Left ventricle myocardium inferior (tissue), 1 donor: ENCODE measurements at regions not wholly inside any gene's neighbourhood (a gene's known extent, or its start where the extent isn't known, plus 50 kb on each side); places are given as distances from the start of the nearest gene placed in this dataset.
"Not testable (repeated sequence)": the region's sequence is repeated elsewhere in the genome, so short reads cannot be mapped to it uniquely, and the experiment has no call there.

Experiments used
- DNase-seq: peaks from one replicate; pipeline ENCODE4 v3.0.0-alpha.2; 2020
- H3K27ac ChIP-seq: fragments of 200-600 bp; replicated peaks from 2 replicates; pipeline ENCODE4 v1.8.0; 2021
- H3K27me3 ChIP-seq: fragments of 200-600 bp; 2 replicates; pipeline ENCODE4 v1.8.0; 2021; ENCODE audit warnings: low read depth
- H3K36me3 ChIP-seq: fragments of 200-600 bp; 2 replicates; pipeline ENCODE4 v1.8.0; 2021
- H3K4me1 ChIP-seq: fragments of 200-600 bp; 2 replicates; pipeline ENCODE4 v1.8.0; 2021
- H3K4me3 ChIP-seq: fragments of 200-600 bp; 2 replicates; pipeline ENCODE4 v1.8.0; 2021; ENCODE audit warnings: mild to moderate bottlenecking, moderate library complexity
- H3K9me3 ChIP-seq: fragments of 200-600 bp; replicated peaks from 2 replicates; pipeline ENCODE4 v1.8.0; 2021
- intact Hi-C: fragments of 100-400 bp; cut with micrococcal nuclease; formaldehyde crosslinking; loops from one replicate; pipeline ENCODE4 v1.11.0; 2022
- TF ChIP-seq, protein P1 (sequence below): fragments of 200-600 bp; IDR thresholded peaks from 2 replicates; pipeline ENCODE4 v1.8.0; 2021; ENCODE audit warnings: antibody characterized with exemption, mild to moderate bottlenecking, borderline replicate concordance
- donor health status: DM: no; HTN: yes; CAD: no; lungs with severe emphysema.

DNA sequence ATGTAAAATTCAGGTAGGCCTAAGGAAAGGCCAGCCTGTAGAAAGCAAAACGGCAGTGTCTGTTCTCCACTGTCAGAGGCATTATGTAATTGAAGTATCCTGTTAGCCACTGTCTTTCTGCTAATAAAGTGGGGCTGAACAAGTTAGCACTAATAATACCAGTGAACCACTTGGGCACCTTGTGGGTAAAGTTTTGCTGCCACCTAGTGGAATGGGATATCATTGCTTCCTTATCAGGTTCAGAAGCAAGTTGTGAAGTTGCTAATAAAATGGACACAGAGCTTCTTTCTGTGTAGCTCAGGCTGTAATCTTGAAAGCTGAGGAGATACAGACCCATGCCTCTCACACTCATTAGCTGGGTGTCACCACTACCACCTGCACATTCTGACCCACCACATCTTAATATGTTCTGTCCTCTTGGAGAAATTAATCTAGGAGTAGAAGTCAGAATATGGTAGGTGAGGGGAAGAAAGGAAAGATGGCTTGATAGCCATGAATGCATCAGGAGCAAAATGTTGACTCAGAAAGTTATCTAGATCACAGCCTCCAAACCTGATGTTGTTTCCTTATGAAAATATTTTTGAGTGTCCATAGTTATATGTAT, 175.1 kb downstream of the SEPTIN7 start:
- Histone ChIP-seq H3K27me3 (peaks cover 4% of the 10 kb centered on the region), H3K9me3 (no peaks in the 10 kb centered on the region), H3K4me1 (no peaks in the 10 kb centered on the region), H3K4me3 (no peak overlapping the region), H3K27ac (no peak overlapping the region), H3K36me3 (no peaks in the 10 kb centered on the region)
- intact Hi-C loops, result no loop called here
- no peak for DNase-seq
- TF ChIP-seq, protein P1, sequence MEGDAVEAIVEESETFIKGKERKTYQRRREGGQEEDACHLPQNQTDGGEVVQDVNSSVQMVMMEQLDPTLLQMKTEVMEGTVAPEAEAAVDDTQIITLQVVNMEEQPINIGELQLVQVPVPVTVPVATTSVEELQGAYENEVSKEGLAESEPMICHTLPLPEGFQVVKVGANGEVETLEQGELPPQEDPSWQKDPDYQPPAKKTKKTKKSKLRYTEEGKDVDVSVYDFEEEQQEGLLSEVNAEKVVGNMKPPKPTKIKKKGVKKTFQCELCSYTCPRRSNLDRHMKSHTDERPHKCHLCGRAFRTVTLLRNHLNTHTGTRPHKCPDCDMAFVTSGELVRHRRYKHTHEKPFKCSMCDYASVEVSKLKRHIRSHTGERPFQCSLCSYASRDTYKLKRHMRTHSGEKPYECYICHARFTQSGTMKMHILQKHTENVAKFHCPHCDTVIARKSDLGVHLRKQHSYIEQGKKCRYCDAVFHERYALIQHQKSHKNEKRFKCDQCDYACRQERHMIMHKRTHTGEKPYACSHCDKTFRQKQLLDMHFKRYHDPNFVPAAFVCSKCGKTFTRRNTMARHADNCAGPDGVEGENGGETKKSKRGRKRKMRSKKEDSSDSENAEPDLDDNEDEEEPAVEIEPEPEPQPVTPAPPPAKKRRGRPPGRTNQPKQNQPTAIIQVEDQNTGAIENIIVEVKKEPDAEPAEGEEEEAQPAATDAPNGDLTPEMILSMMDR, result peak; percentile 92

DNA sequence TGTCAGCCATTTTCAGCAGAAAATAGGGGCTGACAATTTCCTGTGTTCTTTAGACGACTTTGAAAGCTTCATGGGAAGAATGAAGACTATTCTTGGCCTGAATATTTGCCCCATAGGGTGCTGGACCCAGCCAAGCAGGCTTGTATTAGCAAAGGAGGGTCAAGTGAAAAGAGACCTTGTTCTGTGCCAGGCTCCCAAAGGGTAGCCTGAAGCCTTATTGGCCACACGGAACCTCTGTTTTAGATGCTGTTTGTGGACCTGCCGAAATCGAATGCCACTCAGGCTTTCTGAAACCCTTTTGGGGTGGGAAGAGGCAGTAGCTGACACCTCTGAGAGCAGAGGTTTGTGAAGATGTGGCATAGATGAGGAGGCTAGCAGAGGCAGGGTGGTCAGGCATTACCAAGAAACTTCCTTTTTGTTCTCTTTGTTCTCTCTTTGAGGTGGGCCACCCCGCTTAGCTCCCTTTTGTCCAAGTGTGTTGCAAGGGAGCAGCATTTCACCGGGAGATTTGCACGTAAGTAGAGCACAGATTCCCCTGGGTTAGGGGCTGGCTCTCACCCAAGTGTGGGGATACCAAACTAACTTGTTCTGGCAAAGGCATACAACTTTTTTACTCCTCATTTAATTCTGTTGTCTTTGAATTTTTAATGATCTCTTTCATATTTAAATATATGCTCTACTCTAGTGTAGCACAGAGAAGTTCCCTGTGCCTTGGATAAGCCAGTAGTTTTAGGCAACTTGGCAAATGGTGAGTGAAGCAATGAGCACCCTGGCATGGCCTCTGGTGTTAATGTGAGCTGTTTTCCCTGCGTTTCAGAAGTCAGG, 174.0 kb upstream of the EEPD1 start:
- DNase-seq, H3K36me3 ChIP-seq, H3K4me1 ChIP-seq, H3K9me3 ChIP-seq, H3K4me3 ChIP-seq, intact Hi-C loops, H3K27ac ChIP-seq, H3K27me3 ChIP-seq: not testable (repeated sequence)

DNA sequence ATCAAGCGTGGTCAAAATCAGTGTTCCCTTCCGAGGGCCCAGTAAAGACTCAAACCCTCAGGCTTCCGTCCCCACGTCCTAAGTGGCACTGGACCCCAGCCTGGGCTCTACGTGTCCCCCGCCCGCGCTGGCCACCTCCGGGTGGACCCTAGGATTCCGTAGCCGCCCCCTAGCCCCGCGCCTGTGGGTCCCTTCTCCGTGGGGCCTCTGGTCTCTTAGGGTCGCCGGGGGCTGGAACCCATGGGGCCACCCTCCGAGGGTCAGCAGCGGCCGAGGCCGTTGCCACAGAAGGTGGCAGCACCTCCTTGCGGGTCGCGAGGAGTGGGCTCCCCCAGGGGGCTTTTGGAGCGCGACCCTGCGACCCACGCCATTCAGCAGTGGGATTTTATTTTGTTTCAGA, 170.5 kb upstream of the EEPD1 start:
- no peak overlapping the region for H3K27ac ChIP-seq
- H3K4me1 ChIP-seq, result no peaks in the 10 kb centered on the region
- no peaks in the 10 kb centered on the region for H3K36me3 ChIP-seq
- H3K27me3 ChIP-seq, result no peaks in the 10 kb centered on the region
- no peak overlapping the region for H3K4me3 ChIP-seq
- H3K9me3 ChIP-seq, result no peaks in the 10 kb centered on the region
- intact Hi-C loops, result no loop called here
- TF ChIP-seq, protein P1, result no peak
- no peak for DNase-seq

DNA sequence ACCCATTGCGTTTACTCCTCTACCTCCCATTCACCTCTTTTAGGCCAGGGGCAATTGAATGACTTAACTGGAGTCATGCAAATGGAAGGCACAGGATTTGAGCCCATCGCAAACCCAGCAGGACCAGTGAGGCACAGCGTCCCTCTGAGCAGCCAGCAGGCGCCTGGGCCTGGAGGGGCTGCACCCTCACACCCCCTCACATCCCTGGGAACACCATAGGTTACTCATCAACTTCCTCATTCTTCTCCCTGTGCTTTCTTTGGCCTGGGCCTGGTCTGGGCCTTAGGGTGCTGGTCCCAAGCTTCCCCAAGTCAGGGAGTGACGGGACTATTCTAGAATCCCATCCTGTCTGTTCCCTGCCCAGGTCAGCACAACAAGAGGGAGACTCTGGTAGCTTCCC, 169.4 kb upstream of the EEPD1 start:
- intact Hi-C loops, result no loop called here
- Histone ChIP-seq H3K36me3 (no peaks in the 10 kb centered on the region), H3K27ac (no peak overlapping the region), H3K9me3 (no peaks in the 10 kb centered on the region), H3K4me3 (no peak overlapping the region), H3K4me1 (no peaks in the 10 kb centered on the region), H3K27me3 (no peaks in the 10 kb centered on the region)
- DNase-seq, result no peak
- TF ChIP-seq, protein P1, result no peak

DNA sequence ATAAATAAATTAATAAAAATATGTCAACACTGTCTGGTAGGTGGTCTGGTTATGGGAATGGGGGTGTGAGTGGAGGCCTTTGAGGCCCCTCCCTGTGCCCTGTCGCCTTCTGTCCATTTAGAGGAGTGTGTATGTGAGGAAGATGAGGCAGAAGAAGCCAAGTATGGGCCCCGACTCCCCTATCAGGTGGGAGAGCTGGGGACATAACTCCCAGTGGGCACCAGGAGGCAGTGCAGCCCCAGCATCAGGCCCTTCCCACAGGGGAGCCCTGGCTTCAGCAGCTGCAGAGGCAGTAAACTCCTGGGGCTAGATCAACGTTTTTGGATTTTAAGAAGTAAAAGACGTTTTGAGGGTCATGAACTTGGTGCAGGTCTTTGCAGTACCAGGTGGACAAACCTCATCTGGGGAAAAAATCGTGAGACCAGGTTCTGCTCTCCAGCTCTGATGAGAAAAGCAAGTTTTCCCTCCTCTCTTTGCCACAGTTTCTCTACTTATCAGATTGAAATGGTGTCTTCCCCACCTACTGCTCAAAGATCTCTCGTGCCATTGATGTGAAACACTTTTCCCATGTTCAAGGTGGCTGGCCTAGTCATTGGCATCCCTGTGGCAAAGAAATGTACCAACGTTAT, 167.8 kb upstream of the EEPD1 start:
- peak; percentile 76 for DNase-seq
- intact Hi-C loops, result loop anchor here (5.0 kb wide), 1 partner anchor 307 kb away; no protein-coding TSS in a partner anchor

More for the DNA sequence above, 167.8 kb upstream of the EEPD1 start:
- Histone ChIP-seq H3K36me3 (no peaks in the 10 kb centered on the region), H3K9me3 (no peaks in the 10 kb centered on the region), H3K4me1 (no peaks in the 10 kb centered on the region), H3K4me3 (no peak overlapping the region), H3K27ac (no peak overlapping the region), H3K27me3 (no peaks in the 10 kb centered on the region)
- TF ChIP-seq, protein P1, result peak; percentile 94
